IPS-20b (cell line): ENCODE measurements at regions not wholly inside any gene's neighbourhood (a gene's known extent, or its start where the extent isn't known, plus 50 kb on each side); places are given as distances from the start of the nearest gene placed in this dataset.

Experiments
- H3K27ac ChIP-seq: one replicate; pipeline ENCODE4 v1.5.1; 2013; ENCODE audit warnings: low read length
- H3K27me3 ChIP-seq: 2 replicates; pipeline ENCODE4 v1.6.1; 2013; ENCODE audit warnings: mild to moderate bottlenecking, low read length, inconsistent platforms; ENCODE audit not compliant: insufficient read depth
- H3K36me3 ChIP-seq: 2 replicates; pipeline ENCODE4 v1.6.1; 2013; ENCODE audit warnings: low read depth, mild to moderate bottlenecking, inconsistent platforms, low read length, moderate library complexity; ENCODE audit not compliant: insufficient read depth
- H3K4me1 ChIP-seq: 2 replicates; pipeline ENCODE4 v1.6.1; 2013; ENCODE audit warnings: mild to moderate bottlenecking, control low read depth, inconsistent platforms, low read length, moderate library complexity; ENCODE audit not compliant: insufficient read depth
- H3K4me3 ChIP-seq: 2 replicates; pipeline ENCODE4 v1.5.1; 2013; ENCODE audit warnings: mild to moderate bottlenecking, low read length, inconsistent platforms
- H3K9ac ChIP-seq: 2 replicates; pipeline ENCODE4 v1.6.1; 2013; ENCODE audit warnings: low read depth, mild to moderate bottlenecking, inconsistent platforms, low read length, moderate library complexity
- H3K9me3 ChIP-seq: 2 replicates; pipeline ENCODE4 v1.6.1; 2013; ENCODE audit warnings: mild to moderate bottlenecking, low read depth, low read length, inconsistent platforms; ENCODE audit not compliant: insufficient read depth

DNA sequence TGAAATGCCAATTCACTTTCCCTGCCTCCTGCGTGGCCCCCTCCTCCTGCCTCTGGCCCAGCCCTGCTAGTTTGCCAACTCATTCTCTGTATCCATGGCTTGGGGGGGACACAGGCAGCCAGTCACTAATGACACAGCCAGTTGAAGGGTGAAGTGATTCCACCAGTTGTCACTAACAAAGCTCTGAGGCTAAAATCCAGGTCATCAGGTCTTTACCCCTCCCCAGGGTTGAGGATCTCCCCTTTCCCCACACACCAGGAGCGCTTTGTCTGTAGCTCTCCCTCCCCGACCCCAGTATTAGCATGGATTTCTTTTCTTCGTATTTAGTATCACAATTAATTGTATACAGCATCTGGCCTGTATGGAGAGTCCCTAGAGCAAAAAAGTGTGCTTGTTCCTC, 394.1 kb downstream of the RRAGC start:
- Histone ChIP-seq H3K4me1 (peaks cover 15% of the 10 kb centered on the region), H3K9ac (peak overlapping the region; percentile 20; the same call in 1 of the 2 replicates)

GRCh38 chr1:38464071-38464661, 395.4 kb downstream of the RRAGC start:
- no peaks in the 10 kb centered on the region for H3K36me3 ChIP-seq
- H3K9ac ChIP-seq = no peak overlapping the region
- H3K9me3 ChIP-seq = peaks cover 7% of the 10 kb centered on the region; the same call in 1 of the 2 replicates
- H3K27ac ChIP-seq = no peak overlapping the region
- H3K27me3 ChIP-seq = no peaks in the 10 kb centered on the region
- no peak overlapping the region for H3K4me3 ChIP-seq
- peaks cover 15% of the 10 kb centered on the region for H3K4me1 ChIP-seq

More for the DNA sequence above, 394.1 kb downstream of the RRAGC start:
- Histone ChIP-seq H3K4me3 (0 out of 2 replicates have a peak overlapping the region, but pooled peaks have one; percentile 11), H3K9me3 (peaks cover 7% of the 10 kb centered on the region; the same call in 1 of the 2 replicates), H3K27ac (no peak overlapping the region), H3K36me3 (no peaks in the 10 kb centered on the region), H3K27me3 (no peaks in the 10 kb centered on the region)

- no peaks in the 10 kb centered on the region for H3K27me3 ChIP-seq
- H3K27ac ChIP-seq = no peak overlapping the region
- H3K9me3 ChIP-seq = peaks cover 7% of the 10 kb centered on the region; the same call in 1 of the 2 replicates
- H3K4me3 ChIP-seq = no peak overlapping the region
- no peaks in the 10 kb centered on the region for H3K36me3 ChIP-seq
- no peak overlapping the region for H3K9ac ChIP-seq
- peaks cover 15% of the 10 kb centered on the region for H3K4me1 ChIP-seq
These were observed 396.5 kb downstream of the RRAGC start for GRCh38 chr1:38463074-38463473.

- Histone ChIP-seq H3K9me3 (no peaks in the 10 kb centered on the region), H3K36me3 (no peaks in the 10 kb centered on the region), H3K9ac (no peak overlapping the region), H3K4me1 (peaks cover 10% of the 10 kb centered on the region; the same call in 1 of the 2 replicates), H3K27ac (no peak overlapping the region), H3K4me3 (no peak overlapping the region), H3K27me3 (no peaks in the 10 kb centered on the region)
These were observed 403.1 kb downstream of the RRAGC start for GRCh38 chr1:38456531-38456876.

- Histone ChIP-seq H3K4me1 (peaks cover 15% of the 10 kb centered on the region; the same call in 1 of the 2 replicates), H3K9me3 (no peaks in the 10 kb centered on the region), H3K4me3 (no peak overlapping the region), H3K9ac (no peak overlapping the region), H3K27ac (no peak overlapping the region), H3K27me3 (no peaks in the 10 kb centered on the region), H3K36me3 (no peaks in the 10 kb centered on the region)
These were observed 403.6 kb downstream of the RRAGC start for GRCh38 chr1:38455829-38456530.

DNA sequence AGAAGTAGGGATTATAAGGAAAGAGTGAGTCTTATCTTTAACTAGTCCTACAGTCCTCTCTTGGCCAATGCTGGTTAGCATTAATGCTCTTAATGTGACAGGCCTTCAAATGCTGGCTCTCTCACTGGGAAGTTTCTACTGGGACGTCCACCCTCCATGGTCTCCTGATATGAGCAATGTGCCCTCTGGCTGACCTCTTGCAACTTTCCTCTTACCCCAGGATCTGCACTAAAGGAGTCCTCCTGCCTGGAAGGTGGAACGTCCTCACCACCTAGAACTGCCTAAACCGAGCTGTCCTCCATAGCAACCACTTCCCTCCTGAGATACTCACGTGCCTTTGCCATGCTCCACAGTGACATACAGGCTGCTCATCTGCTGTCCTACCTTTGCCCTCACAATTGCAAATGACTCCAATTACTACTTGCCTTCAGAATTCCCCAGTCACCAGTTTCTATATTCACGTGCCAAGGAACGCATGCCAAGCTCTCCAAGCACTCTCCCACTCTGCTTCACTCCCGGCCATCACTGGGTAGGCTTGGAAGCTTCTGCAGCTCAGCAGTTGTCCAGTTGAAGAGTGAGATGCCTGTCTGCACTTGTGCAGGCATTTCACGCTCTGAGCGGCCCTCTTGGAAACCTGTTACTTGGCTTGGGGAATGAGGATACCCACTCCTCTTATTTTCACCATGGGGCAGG, 404.7 kb downstream of the RRAGC start:
- no peaks in the 10 kb centered on the region for H3K9me3 ChIP-seq
- no peak overlapping the region for H3K4me3 ChIP-seq
- H3K36me3 ChIP-seq = no peaks in the 10 kb centered on the region
- H3K27ac ChIP-seq = no peak overlapping the region
- no peaks in the 10 kb centered on the region for H3K27me3 ChIP-seq
- H3K4me1 ChIP-seq = peaks cover 17% of the 10 kb centered on the region; the same call in 1 of the 2 replicates
- no peak overlapping the region for H3K9ac ChIP-seq

DNA sequence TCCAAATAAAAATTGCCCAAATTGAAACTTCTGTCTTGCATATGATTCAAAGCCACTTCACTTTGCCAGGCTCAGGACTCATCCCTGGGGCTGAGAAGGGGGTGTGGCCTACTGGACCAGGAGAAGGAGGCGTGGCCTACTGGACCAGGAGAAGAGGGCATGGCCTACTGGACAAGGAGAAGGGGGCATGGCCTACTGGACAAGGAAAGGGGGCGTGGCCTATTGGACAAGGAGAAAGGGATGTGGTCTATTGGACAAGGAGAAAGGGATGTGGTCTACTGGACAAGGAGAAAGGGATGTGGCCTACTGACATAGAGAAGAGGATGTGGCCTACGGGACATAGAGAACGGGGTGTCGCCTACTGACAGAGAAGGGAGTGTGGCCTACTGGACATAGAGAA, 405.3 kb downstream of the RRAGC start:
- H3K4me3 ChIP-seq = no peak overlapping the region
- H3K36me3 ChIP-seq = no peaks in the 10 kb centered on the region
- no peak overlapping the region for H3K27ac ChIP-seq
- H3K9ac ChIP-seq = no peak overlapping the region
- no peaks in the 10 kb centered on the region for H3K9me3 ChIP-seq
- H3K4me1 ChIP-seq = peaks cover 17% of the 10 kb centered on the region; the same call in 1 of the 2 replicates
- H3K27me3 ChIP-seq = no peaks in the 10 kb centered on the region

DNA sequence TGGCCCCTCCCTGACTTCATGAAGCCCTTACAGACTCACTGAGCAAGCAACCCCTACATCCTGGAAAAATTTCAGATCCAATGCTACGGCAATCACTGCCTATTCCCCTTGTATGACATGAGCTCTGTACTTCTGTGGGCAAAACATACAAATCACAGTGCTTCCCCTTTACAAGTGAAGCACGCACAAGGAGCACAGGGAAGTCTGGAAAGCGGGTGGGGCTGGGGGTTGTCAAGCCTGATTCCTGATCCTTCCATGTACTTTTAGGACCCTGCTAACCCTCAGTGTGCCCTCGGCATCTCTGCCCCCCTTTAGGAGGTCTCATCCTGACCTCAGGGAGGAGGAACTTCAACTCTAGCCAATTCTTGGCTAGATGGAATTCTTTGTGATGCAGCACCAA, 405.7 kb upstream of the POU3F1 start:
- Histone ChIP-seq H3K4me3 (no peak overlapping the region), H3K27me3 (no peaks in the 10 kb centered on the region), H3K36me3 (no peaks in the 10 kb centered on the region), H3K4me1 (peaks cover 17% of the 10 kb centered on the region; the same call in 1 of the 2 replicates), H3K9ac (no peak overlapping the region; the same call in 1 of the 2 replicates), H3K9me3 (no peaks in the 10 kb centered on the region), H3K27ac (no peak overlapping the region)

GRCh38 chr1:38451541-38451993, 405.0 kb upstream of the POU3F1 start:
- peaks cover 17% of the 10 kb centered on the region; the same call in 1 of the 2 replicates for H3K4me1 ChIP-seq
- peak overlapping the region; percentile 28; the same call in 1 of the 2 replicates for H3K4me3 ChIP-seq

GRCh38 chr1:38448893-38449292, 402.3 kb upstream of the POU3F1 start:
- Histone ChIP-seq H3K27me3 (no peaks in the 10 kb centered on the region), H3K27ac (no peak overlapping the region), H3K36me3 (peaks cover 7% of the 10 kb centered on the region; the same call in 1 of the 2 replicates), H3K9ac (no peak overlapping the region), H3K4me1 (peaks cover 26% of the 10 kb centered on the region), H3K4me3 (no peak overlapping the region), H3K9me3 (no peaks in the 10 kb centered on the region)

More at GRCh38 chr1:38451541-38451993, 405.0 kb upstream of the POU3F1 start:
- no peaks in the 10 kb centered on the region for H3K27me3 ChIP-seq
- no peak overlapping the region; the same call in 1 of the 2 replicates for H3K9ac ChIP-seq
- H3K27ac ChIP-seq = no peak overlapping the region
- H3K9me3 ChIP-seq = no peaks in the 10 kb centered on the region
- H3K36me3 ChIP-seq = no peaks in the 10 kb centered on the region

DNA sequence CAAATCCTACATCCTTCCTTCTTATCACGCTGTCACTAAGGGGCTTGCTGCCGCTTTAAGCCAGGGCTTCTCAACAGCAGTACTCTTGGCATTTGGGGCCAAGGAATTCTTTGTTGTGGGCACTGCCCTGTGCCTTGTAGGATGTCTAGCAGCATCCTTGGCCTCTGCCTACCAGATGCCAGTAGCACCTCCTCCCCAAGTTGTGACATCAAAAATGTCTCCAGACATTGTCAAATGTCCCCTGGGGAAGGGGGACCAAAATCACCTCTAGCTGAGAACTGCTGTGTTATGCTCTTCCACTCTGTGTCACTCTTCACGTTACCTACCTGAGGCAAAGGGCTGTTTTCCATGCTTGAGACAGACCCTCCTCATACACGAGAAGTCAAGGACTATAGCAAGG, 400.3 kb upstream of the POU3F1 start:
- no peak overlapping the region for H3K9ac ChIP-seq
- H3K27ac ChIP-seq = no peak overlapping the region
- no peak overlapping the region for H3K4me3 ChIP-seq
- peaks cover 20% of the 10 kb centered on the region for H3K4me1 ChIP-seq
- no peaks in the 10 kb centered on the region for H3K27me3 ChIP-seq
- peaks cover 11% of the 10 kb centered on the region; the same call in 1 of the 2 replicates for H3K36me3 ChIP-seq
- no peaks in the 10 kb centered on the region for H3K9me3 ChIP-seq
